T-helper 2 cell (primary cell): ENCODE measurements at regions not wholly inside any gene's neighbourhood (a gene's known extent, or its start where the extent isn't known, plus 50 kb on each side); places are given as distances from the start of the nearest gene placed in this dataset.
A peak's percentile ranks its signal among the peaks of the same experiment; 100 is the strongest.

Source experiments
- DNase-seq, 5 experiments: peaks; one replicate each; pipeline versions ENCODE4 v3.0.0 to v3.0.0-alpha.2; 2012 to 2022

GRCh38 chr2:100222844-100223243 lies 80.5 kb upstream of the AFF3 start:
- DNase-seq, result no peak

DNA sequence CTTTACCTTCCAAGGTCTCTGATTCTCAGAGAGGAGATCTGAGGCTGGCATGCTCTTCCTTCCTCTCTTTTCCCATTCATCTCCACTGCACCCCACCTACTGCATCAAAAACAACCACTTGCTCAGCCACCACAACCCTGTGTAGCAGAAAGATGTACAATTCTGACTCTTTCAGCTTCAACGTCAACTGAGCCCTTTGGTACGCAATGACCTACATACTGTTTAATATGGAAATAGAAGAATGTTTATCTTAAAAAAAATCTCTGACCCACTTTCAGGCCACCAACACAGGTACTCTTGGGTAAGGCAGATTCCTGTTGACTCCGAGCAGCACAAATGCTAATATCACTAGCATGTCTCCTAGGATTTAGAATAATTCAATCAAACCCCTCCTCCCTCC lies 76.2 kb upstream of the AFF3 start:
- DNase-seq, result peak in 1 of 5 experiments; percentile 40

GRCh38 chr2:100217323-100217722 lies 74.9 kb upstream of the AFF3 start:
- no peak for DNase-seq

- DNase-seq, result no peak
Measured at GRCh38 chr2:100216015-100216414, 73.6 kb upstream of the AFF3 start.

GRCh38 chr2:100215371-100215770 lies 73.0 kb upstream of the AFF3 start:
- no peak for DNase-seq

GRCh38 chr2:100214265-100214971 lies 72.0 kb upstream of the AFF3 start:
- DNase-seq, result no peak

GRCh38 chr2:100213595-100213994 lies 71.2 kb upstream of the AFF3 start:
- DNase-seq, result no peak

- no peak for DNase-seq
Measured at GRCh38 chr2:100212850-100213249, 70.5 kb upstream of the AFF3 start.

GRCh38 chr2:100211521-100211920 lies 69.1 kb upstream of the AFF3 start:
- no peak for DNase-seq

DNA sequence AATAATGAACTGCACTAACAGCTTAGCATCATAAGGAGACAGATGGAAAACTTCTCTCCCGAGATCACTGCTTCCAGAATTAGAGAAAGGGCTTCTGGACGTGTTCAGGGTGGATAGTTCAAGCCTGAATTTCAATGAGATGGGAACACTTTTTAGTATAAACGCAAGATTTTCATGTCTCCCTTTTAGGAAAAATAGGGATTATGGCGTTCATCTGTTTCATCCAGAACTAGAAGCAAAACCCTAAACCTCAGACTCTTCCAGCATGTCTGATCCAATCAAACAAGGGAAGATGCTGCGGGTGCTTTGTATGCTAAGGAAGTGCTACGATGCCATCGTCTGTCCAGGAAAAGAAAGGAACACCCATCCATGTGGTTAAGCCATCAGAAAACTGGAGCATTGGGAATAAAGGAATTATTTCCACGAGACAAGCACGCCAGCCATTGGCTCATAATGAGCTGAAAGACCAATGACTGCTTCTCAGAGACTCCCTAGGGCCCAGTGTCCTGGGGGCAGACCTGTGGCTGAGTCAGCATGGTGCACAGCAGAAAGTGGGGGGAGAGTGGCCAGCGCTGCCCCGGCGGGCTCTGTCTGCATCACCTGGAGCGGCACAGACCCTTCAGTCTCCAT lies 65.9 kb upstream of the AFF3 start:
- DNase-seq, result no peak

- no peak for DNase-seq
Measured at GRCh38 chr2:100207411-100207885, 65.1 kb upstream of the AFF3 start.

DNA sequence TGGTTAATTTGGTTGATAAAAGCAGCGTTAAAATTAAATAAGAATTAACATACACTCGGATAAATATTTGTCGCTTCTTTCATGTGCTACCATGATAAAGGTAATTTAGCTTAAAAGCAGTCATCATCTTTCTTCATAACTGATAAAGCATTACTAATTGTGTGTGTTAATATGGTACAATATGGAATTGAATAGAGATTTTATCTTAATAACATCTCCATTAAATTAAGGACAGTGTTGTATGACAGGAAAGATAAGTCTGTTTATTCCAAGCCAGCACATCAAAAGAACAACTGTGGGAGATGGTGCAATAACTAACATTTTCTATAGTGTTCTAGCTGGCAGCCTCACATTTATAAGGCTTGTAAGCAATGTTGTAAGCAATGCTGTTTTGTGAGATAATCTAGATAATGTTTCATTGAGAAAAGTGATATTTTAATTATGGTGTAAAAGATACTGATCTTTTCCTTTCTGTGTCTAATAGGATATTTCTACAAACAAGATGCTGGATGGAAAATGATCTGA lies 64.4 kb upstream of the AFF3 start:
- DNase-seq, result no peak

GRCh38 chr2:100205174-100205573 lies 62.8 kb upstream of the AFF3 start:
- DNase-seq, result no peak

GRCh38 chr2:100202567-100202966 lies 60.2 kb upstream of the AFF3 start:
- DNase-seq, result no peak

DNA sequence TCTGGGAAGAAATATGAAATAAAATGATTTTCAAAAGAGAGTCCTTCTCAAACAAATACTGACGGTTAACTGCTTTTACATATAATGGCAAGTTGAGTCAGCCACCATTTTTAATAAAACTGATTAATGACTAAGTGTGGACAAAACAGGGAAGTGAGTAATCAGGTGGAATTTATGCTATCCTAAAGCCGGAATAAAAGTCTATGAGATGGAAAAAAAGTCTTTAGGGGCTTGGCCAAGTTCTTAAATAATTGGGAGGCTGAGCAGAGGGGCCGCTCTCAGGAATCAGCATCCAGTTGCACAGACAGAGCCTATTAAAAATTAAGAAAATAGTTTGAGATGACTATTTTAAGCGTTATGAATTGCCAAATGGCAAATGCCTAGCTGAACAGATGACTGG lies 58.6 kb upstream of the AFF3 start:
- DNase-seq, result no peak

DNA sequence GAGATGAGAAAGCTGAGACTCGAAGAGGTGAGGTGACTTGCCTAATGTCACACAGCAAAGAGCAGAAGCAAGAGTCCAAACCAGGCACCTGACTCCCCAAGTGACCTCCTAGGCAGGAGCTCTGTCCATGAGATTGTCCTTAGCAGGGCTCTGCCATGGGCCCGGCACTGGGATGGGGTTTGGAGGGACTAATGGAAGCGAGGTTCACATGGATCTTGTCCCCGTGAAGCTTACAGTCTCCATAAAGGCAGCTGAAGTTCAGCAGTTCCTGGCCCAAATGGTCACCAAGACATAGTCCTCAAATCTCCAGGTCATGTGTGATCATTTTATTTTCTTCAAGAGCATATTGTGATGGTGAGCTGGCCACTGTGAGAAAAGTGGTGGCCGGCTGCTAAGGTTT lies 57.0 kb upstream of the AFF3 start:
- DNase-seq, result no peak

DNA sequence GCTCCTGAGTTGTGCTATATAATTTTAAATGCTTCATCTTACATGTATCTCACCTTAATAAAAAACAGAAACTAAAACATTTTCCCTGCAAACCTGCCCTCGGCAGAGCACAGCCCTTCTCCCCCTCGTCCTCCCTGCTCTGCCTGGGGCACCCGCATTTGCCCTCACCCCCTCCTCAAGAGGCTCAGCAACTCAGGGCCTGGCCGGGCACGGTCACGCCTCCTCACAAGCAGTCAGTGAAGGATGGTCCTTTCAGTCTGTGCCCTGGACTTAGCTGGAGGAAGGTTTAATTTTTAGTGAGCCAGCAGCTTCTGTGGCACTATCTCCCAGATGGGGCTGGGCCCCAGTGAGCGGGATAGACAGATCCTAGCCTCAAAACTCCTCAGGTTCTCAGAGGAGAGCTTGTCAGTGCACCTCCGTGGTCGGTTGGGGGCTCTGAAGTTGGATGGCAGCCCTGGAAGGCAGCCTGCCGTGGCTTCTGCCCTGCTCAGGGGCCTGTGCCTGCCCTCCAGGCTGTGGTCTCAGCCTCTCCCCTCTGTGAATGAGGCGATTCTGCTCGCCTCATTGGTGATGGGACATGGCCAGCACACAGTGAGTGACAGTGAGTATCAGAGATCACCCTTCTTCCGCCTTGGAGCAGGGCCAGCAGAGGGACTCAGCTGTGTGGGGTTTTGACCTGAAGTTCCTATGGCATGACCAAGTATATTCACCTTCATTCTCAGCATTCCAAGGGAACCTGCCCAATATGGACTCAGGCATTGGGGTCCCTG lies 56.3 kb upstream of the AFF3 start:
- no peak for DNase-seq

GRCh38 chr2:100197631-100198153 lies 55.3 kb upstream of the AFF3 start:
- no peak for DNase-seq

DNA sequence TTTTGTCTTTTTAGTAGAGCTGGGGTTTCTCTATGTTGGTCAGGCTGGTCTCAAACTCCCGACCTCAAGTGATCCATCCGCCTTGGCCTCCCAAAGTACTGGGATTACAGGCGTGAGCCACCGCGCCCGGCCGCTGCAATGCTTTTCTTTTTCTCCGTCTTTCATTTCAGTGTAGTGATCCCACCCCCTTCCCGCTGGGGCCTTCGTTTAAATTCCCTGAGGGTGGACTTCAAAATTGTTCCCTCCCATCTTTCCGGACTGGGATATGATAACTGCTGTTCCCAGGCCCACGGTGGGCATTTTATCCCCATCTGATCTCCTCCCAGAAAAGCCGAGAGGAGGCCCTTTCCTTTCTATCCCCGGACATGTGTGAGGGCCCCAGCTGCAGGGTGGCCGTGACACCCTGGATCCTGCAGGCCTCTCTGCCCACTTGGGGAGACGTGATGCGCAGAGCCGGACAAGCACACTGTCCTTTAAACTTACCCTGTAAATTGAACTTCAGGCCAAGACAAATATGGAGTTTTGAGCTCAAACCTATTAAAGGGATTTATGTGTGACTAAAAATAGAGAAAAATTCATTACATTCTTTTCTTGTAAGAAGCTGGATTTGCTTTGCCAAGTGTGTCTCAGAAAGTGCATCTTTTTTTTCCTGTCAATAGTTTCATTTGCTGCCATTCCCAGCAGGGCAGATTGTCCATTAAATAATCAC lies 54.5 kb upstream of the AFF3 start:
- DNase-seq, result no peak

DNA sequence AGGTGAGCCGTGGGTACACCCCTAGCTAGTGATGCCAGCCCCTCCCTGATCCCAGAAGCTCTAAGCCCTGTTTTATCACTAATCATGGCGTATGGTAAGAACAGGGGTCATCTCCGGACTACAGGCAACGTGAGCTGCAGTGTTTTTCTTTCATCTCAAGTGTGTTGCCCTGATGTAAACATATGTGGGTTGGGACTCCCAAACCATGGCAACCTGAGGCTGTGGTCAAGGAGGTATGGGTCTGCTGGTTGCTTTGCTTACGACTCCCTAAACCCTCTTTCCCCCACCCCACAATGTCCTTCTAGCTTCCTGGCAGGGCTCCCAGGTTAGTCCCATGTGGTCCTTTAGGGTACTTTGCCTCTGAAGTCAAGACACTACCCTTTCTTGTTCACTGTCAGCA lies 53.6 kb upstream of the AFF3 start:
- DNase-seq, result no peak

DNA sequence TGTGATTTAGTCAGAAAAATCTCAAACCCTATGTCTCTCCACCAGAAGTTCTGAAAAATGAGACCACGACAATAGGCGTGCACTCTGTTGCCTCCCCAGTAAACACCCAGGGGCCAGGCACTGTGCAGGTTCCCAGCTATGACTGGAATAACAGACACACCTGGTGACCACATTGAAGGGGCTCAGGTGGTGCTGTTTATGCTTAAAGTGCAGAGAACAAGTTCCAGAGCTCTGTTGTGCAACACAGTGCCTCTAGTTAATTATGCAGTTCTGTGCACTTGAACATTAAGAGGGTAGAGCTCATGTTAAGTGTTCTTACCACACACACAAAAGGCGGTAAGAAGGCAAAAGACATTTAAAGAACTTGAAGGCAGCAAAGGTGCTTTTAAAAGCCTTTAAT lies 52.6 kb upstream of the AFF3 start:
- DNase-seq, result no peak

DNA sequence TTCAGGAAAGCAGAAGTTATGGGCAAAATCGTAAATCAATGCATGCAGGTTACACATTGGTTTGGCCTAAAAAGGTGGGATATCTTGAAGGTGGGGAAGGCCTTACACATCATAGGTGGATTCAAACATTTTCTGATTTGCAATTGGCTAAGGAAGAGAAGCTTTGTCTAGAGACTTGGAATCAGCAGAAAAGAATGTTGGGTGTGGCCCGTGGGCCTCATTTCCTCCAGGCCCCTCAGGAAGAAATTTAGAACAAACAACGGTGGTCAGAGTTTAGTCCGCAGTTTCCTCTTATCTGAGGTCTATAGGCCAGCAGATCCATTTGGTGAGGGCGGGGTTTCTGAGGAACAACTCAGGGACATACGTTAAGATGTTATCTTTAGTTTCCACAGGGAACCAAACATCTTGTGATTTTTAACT lies 50.9 kb upstream of the AFF3 start:
- no peak for DNase-seq

DNA sequence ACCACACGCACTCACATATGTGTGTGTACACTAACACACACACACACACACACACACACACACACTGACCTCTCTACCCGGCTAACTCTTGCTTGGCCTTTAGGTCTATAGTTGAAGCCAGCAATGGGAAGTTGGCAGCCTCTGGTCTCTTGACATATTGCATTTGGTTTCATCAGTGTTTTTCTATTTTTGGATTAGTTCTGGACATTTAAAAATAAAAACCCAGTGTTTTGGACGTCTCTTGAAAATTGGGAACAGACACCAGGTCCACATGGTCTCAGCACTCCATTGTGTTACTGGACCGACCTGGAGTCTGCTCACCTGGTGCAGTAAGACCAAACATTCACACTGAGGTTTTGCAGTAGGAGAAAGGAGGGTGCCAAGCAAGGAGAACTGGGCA lies 50.4 kb upstream of the AFF3 start:
- no peak for DNase-seq
